Keratinocyte (primary cell): ENCODE measurements at regions not wholly inside any gene's neighbourhood (a gene's known extent, or its start where the extent isn't known, plus 50 kb on each side); places are given as distances from the start of the nearest gene placed in this dataset.

Experiments used
- DNase-seq: peaks from one replicate; pipeline ENCODE4 v3.0.0-alpha.2; 2011; ENCODE audit warnings: low read depth, missing footprints, low spot score
- FAIRE-seq: peaks from 2 replicates; lab custom pipeline; 2011; peaks lifted over from hg19 to GRCh38; lab: Jason Lieb, UNC
- H2AFZ ChIP-seq: 2 replicates; pipeline ENCODE4 v1.6.0; 2012; ENCODE audit warnings: low read length, control low read depth, inconsistent platforms; ENCODE audit not compliant: control insufficient read depth
- H3K27ac ChIP-seq: 2 replicates; pipeline ENCODE4 v1.5.1; 2011; ENCODE audit warnings: low read length; ENCODE audit not compliant: control insufficient read depth, insufficient read depth
- H3K27me3 ChIP-seq: 3 replicates; pipeline ENCODE4 v1.6.0; 2011; ENCODE audit warnings: low read length; ENCODE audit not compliant: control insufficient read depth, insufficient read depth; ENCODE audit errors: extremely low read depth
- H3K36me3 ChIP-seq, 2 experiments: 2 replicates in 1 of 2; 3 replicates in 1 of 2; pipeline ENCODE4 v1.5.1; 2011; ENCODE audit warnings: low read length in 2 of 2, mild to moderate bottlenecking in 1 of 2; ENCODE audit not compliant: control insufficient read depth in 2 of 2, insufficient read depth in 2 of 2; ENCODE audit errors: extremely low read depth in 1 of 2
- H3K4me1 ChIP-seq: 3 replicates; pipeline ENCODE4 v1.5.1; 2011; ENCODE audit warnings: low read length; ENCODE audit not compliant: control insufficient read depth, insufficient read depth; ENCODE audit errors: extremely low read depth
- H3K4me2 ChIP-seq: 3 replicates; pipeline ENCODE4 v1.6.0; 2011; ENCODE audit warnings: low read depth, low read length; ENCODE audit not compliant: control insufficient read depth, insufficient read depth; ENCODE audit errors: extremely low read depth
- H3K4me3 ChIP-seq, 3 experiments: fragments of 200-600 bp in 1 of 3; sonication (generic) in 1 of 3; 2 replicates in 2 of 3; 3 replicates in 1 of 3; pipeline ENCODE4 v1.5.1; 2011 to 2016; ENCODE audit warnings: low read length in 3 of 3, mild to moderate bottlenecking in 3 of 3, control low read depth in 2 of 3, inconsistent platforms in 1 of 3, low read depth in 1 of 3, mixed read lengths in 1 of 3, mixed run types in 1 of 3, moderate library complexity in 1 of 3; ENCODE audit not compliant: control insufficient read depth in 2 of 3, insufficient read depth in 2 of 3; ENCODE audit errors: extremely low read depth in 1 of 3
- H3K79me2 ChIP-seq: 2 replicates; pipeline ENCODE4 v1.6.0; 2012; ENCODE audit warnings: low read length; ENCODE audit not compliant: control insufficient read depth, insufficient read depth
- H3K9ac ChIP-seq: 3 replicates; pipeline ENCODE4 v1.6.0; 2011; ENCODE audit warnings: low read length; ENCODE audit not compliant: control insufficient read depth, insufficient read depth; ENCODE audit errors: extremely low read depth
- H3K9me1 ChIP-seq: 3 replicates; pipeline ENCODE4 v1.6.0; 2011; ENCODE audit warnings: low read length; ENCODE audit not compliant: control insufficient read depth, insufficient read depth; ENCODE audit errors: extremely low read depth
- H3K9me3 ChIP-seq: 2 replicates; pipeline ENCODE4 v1.5.1; 2012; ENCODE audit warnings: low read depth, low read length; ENCODE audit not compliant: control insufficient read depth
- H4K20me1 ChIP-seq: 3 replicates; pipeline ENCODE4 v1.6.0; 2011; ENCODE audit warnings: low read length; ENCODE audit not compliant: control insufficient read depth, insufficient read depth; ENCODE audit errors: extremely low read depth
- EZH2 ChIP-seq: IDR thresholded peaks from one replicate; pipeline ENCODE4 v1.6.1; 2012; ENCODE audit warnings: inconsistent platforms, mild to moderate bottlenecking, low read length, moderate library complexity
- dilution Hi-C: fragments of 300-500 bp; cut with MboI; formaldehyde crosslinking; loops from one replicate; pipeline ENCODE4 v1.7.0; 2020; ENCODE audit warnings: low sequenced_read_pairs; ENCODE audit not compliant: extremely low pct_ligation_motif_present
- TF ChIP-seq, protein P1 (sequence below), 3 experiments: IDR thresholded peaks in 1 of 3; conservative IDR thresholded peaks in 1 of 3; optimal IDR thresholded peaks in 1 of 3; 2 replicates in 2 of 3; 3 replicates in 1 of 3; pipeline versions ENCODE3 to v1.5.1; 2011; ENCODE audit warnings: low read length in 3 of 3, mild to moderate bottlenecking in 3 of 3, moderate library complexity in 2 of 3, control low read depth in 1 of 3, inconsistent platforms in 1 of 3; ENCODE audit not compliant: insufficient read depth in 2 of 3; ENCODE audit errors: extremely low read depth in 1 of 3

DNA sequence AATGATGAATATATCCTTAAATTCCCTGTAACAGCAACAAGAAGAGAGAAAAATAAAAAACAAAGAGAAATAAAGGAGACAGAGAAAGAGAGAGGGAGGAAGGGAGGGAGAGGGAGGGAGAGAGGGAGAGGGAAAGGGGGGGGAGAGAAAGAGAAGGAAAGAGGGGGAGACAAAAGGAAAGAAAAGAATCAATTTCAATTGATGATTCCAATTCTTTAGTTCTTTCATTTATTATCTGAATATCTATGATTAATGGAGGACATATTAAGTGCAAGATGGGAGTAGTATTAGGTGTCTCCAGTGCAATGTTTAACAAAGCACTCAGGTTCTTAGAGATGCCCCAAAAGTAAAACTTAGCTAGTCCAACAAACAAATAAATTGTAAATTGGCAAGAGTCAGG is 97.2 kb upstream of the DPP10 start:
- H3K9me3 ChIP-seq: no peaks in the 10 kb centered on the region
- FAIRE-seq: no peak

DNA sequence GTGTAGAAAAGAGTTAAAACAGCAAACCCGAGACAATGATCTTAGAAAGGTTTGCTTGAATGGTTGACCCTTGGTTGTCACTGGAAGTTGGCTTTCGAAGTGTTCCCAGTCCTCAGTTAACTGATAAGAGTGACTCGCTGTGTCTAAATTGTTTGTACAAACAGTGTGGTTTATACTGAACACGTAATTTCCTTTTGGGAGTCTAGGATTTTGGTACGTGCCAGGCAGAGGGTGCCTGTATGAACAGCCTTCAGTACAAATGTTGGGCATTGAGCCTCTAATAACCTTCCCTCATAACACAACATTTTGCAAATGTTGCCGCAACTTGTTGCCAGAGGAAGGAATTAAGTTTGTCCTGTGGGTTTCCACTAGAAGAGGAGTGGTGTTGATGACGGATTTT is 95.8 kb upstream of the DPP10 start:
- Histone ChIP-seq H3K9me3 (no peaks in the 10 kb centered on the region), H3K4me2 (no peak overlapping the region), H3K27me3 (no peaks in the 10 kb centered on the region), H2AFZ (no peak overlapping the region), H3K4me1 (no peaks in the 10 kb centered on the region), H3K9ac (no peak overlapping the region), H3K4me3 (no peak overlapping the region), H3K36me3 (no peaks in the 10 kb centered on the region), H4K20me1 (no peaks in the 10 kb centered on the region), H3K27ac (no peak overlapping the region), H3K9me1 (no peaks in the 10 kb centered on the region), H3K79me2 (no peaks in the 10 kb centered on the region)
- TF ChIP-seq, protein P1, sequence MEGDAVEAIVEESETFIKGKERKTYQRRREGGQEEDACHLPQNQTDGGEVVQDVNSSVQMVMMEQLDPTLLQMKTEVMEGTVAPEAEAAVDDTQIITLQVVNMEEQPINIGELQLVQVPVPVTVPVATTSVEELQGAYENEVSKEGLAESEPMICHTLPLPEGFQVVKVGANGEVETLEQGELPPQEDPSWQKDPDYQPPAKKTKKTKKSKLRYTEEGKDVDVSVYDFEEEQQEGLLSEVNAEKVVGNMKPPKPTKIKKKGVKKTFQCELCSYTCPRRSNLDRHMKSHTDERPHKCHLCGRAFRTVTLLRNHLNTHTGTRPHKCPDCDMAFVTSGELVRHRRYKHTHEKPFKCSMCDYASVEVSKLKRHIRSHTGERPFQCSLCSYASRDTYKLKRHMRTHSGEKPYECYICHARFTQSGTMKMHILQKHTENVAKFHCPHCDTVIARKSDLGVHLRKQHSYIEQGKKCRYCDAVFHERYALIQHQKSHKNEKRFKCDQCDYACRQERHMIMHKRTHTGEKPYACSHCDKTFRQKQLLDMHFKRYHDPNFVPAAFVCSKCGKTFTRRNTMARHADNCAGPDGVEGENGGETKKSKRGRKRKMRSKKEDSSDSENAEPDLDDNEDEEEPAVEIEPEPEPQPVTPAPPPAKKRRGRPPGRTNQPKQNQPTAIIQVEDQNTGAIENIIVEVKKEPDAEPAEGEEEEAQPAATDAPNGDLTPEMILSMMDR (optimal IDR thresholded peaks at IDR 0.05 in 1 of 3, IDR thresholded peaks at IDR 0.05 in 1 of 3, conservative IDR thresholded peaks at IDR 0.05 in 1 of 3; ENCODE audit: extremely low read depth in 1 of 3, insufficient read depth in 2 of 3, low read length in 3 of 3): no peak
- no peak for TF ChIP-seq EZH2
- dilution Hi-C loops: no loop called here
- DNase-seq: no peak
- FAIRE-seq: no peak

More for the DNA sequence above, 97.2 kb upstream of the DPP10 start:
- Histone ChIP-seq H3K9me1 (no peaks in the 10 kb centered on the region), H2AFZ (no peak overlapping the region), H3K27ac (no peak overlapping the region), H3K4me1 (no peaks in the 10 kb centered on the region), H3K4me3 (no peak overlapping the region), H3K79me2 (no peaks in the 10 kb centered on the region), H3K36me3 (no peaks in the 10 kb centered on the region), H3K4me2 (no peak overlapping the region), H4K20me1 (no peaks in the 10 kb centered on the region), H3K9ac (no peak overlapping the region), H3K27me3 (no peaks in the 10 kb centered on the region)
- dilution Hi-C loops: no loop called here
- DNase-seq: no peak
- no peak for TF ChIP-seq EZH2
- TF ChIP-seq, protein P1 (optimal IDR thresholded peaks at IDR 0.05 in 1 of 3, IDR thresholded peaks at IDR 0.05 in 1 of 3, conservative IDR thresholded peaks at IDR 0.05 in 1 of 3; ENCODE audit: extremely low read depth in 1 of 3, insufficient read depth in 2 of 3, low read length in 3 of 3): no peak
